GM23338 (cell line): ENCODE measurements at regions not wholly inside any gene's neighbourhood (a gene's known extent, or its start where the extent isn't known, plus 50 kb on each side); places are given as distances from the start of the nearest gene placed in this dataset.

Source experiments
- ATAC-seq: fragments of 200-7000 bp; cut with Tn5 transposase; 3 replicates; pipeline ENCODE4 v1.9.1; 2020
- DNase-seq: peaks from one replicate; pipeline ENCODE4 v3.0.0-alpha.2; 2015; ENCODE audit warnings: low spot score
- H2AFZ ChIP-seq: fragments of 200-600 bp; sonication (generic); 2 replicates; pipeline ENCODE4 v1.8.0; 2016; ENCODE audit warnings: antibody characterized with exemption, mild to moderate bottlenecking, moderate library complexity
- H3F3A ChIP-seq: fragments of 200-600 bp; sonication (generic); replicated peaks from 2 replicates; pipeline ENCODE4 v1.8.0; 2017; ENCODE audit warnings: antibody characterized with exemption, mixed run types, low read depth
- H3K27ac ChIP-seq: fragments of 200-600 bp; sonication (generic); 2 replicates; pipeline ENCODE4 v1.6.1; 2016; ENCODE audit warnings: low read depth
- H3K27me3 ChIP-seq: fragments of 200-600 bp; sonication (generic); 2 replicates; pipeline ENCODE4 v1.8.0; 2016; ENCODE audit warnings: mild to moderate bottlenecking, mixed run types, moderate library complexity; ENCODE audit not compliant: insufficient read depth
- H3K36me3 ChIP-seq: fragments of 200-600 bp; sonication (generic); 2 replicates; pipeline ENCODE4 v1.8.0; 2016; ENCODE audit warnings: mild to moderate bottlenecking; ENCODE audit not compliant: insufficient read depth
- H3K4me1 ChIP-seq: fragments of 200-600 bp; sonication (generic); 2 replicates; pipeline ENCODE4 v1.8.0; 2016; ENCODE audit warnings: mild to moderate bottlenecking, moderate library complexity; ENCODE audit not compliant: insufficient read depth
- H3K4me2 ChIP-seq: fragments of 200-600 bp; sonication (generic); 2 replicates; pipeline ENCODE4 v1.7.1; 2017; ENCODE audit warnings: mixed run types
- H3K4me3 ChIP-seq: fragments of 200-600 bp; sonication (generic); 2 replicates; pipeline ENCODE4 v1.6.1; 2016; ENCODE audit warnings: mixed run types
- H3K79me2 ChIP-seq: fragments of 200-600 bp; sonication (generic); replicated peaks from 2 replicates; pipeline ENCODE4 v1.8.0; 2017; ENCODE audit warnings: mild to moderate bottlenecking; ENCODE audit not compliant: insufficient read depth
- H3K9me2 ChIP-seq: fragments of 200-600 bp; sonication (generic); 2 replicates; pipeline ENCODE4 v1.8.0; 2017; ENCODE audit not compliant: insufficient read depth
- H4K20me1 ChIP-seq: fragments of 200-600 bp; sonication (generic); replicated peaks from 2 replicates; pipeline ENCODE4 v1.8.0; 2017; ENCODE audit warnings: mild to moderate bottlenecking; ENCODE audit not compliant: insufficient read depth
- H3K27ac Mint-ChIP-seq: 2 replicates; pipeline ENCODE4 v1.8.0; 2020; ENCODE audit warnings: inconsistent platforms, mild to moderate bottlenecking, moderate library complexity, mixed read lengths
- H3K27me3 Mint-ChIP-seq: 3 replicates; pipeline ENCODE4 v1.8.0; 2022; ENCODE audit warnings: low read depth, mild to moderate bottlenecking, moderate library complexity, mixed read lengths, inconsistent platforms; ENCODE audit not compliant: insufficient read depth, poor library complexity
- H3K36me3 Mint-ChIP-seq: 3 replicates; pipeline ENCODE4 v1.8.0; 2021; ENCODE audit warnings: low read depth, mild to moderate bottlenecking, inconsistent platforms, moderate library complexity, mixed read lengths
- H3K4me1 Mint-ChIP-seq: 3 replicates; pipeline ENCODE4 v1.8.0; 2020; ENCODE audit warnings: mild to moderate bottlenecking, inconsistent platforms, mixed read lengths
- H3K4me3 Mint-ChIP-seq: 3 replicates; pipeline ENCODE4 v1.8.0; 2021; ENCODE audit warnings: moderate library complexity, mild to moderate bottlenecking, inconsistent platforms, mixed read lengths
- H3K9me3 Mint-ChIP-seq: 3 replicates; pipeline ENCODE4 v1.8.0; 2020; ENCODE audit warnings: moderate library complexity, mild to moderate bottlenecking, inconsistent platforms, mixed read lengths
- CREB1 ChIP-seq: fragments of 250-450 bp; sonication (Bioruptor Pico); IDR thresholded peaks from 2 replicates; pipeline ENCODE4 v1.5.0; 2020; ENCODE audit warnings: low read depth, mild to moderate bottlenecking, moderate library complexity
- CTCF ChIP-seq, 2 experiments: fragments of 200-600 bp in 1 of 2; sonication (generic) in 1 of 2; conservative IDR thresholded peaks; 2 replicates each; pipeline versions ENCODE4 v1.5.1 to v1.6.1; 2016 to 2017; ENCODE audit warnings: antibody characterized with exemption in 2 of 2, low read depth in 2 of 2, mild to moderate bottlenecking in 2 of 2, moderate library complexity in 1 of 2
- REST ChIP-seq: IDR thresholded peaks from one replicate; pipeline ENCODE4 v1.6.1; 2018; ENCODE audit warnings: antibody characterized with exemption; ENCODE audit not compliant: unreplicated experiment
- STAT1 ChIP-seq: IDR thresholded peaks from one replicate; pipeline ENCODE4 v1.6.1; 2016; ENCODE audit warnings: antibody characterized with exemption; ENCODE audit not compliant: unreplicated experiment
- ZNF114 ChIP-seq: fragments of 250-450 bp; sonication (Bioruptor Pico); IDR thresholded peaks from 2 replicates; pipeline ENCODE4 v1.5.0; 2020; ENCODE audit warnings: mild to moderate bottlenecking, moderate library complexity
- ZNF462 ChIP-seq: fragments of 250-450 bp; sonication (Bioruptor Pico); IDR thresholded peaks from 2 replicates; pipeline ENCODE4 v1.5.0; 2020; ENCODE audit warnings: mild to moderate bottlenecking, moderate library complexity

- TF ChIP-seq REST (no peak), CREB1 (CRISPR knock-in tag) (no peak)
Observed at GRCh38 chr18:26768385-26768784, 97.1 kb downstream of the AQP4 start (continued).

- no peak overlapping the region for H3K4me2 ChIP-seq
- H3K27me3 ChIP-seq, result no peaks in the 10 kb centered on the region
- H3K4me3 Mint-ChIP-seq, result no peak overlapping the region
- H3K4me1 ChIP-seq, result peaks cover 8% of the 10 kb centered on the region
- no peaks in the 10 kb centered on the region; the same call in 1 of the 2 replicates for H4K20me1 ChIP-seq
- DNase-seq, result no peak
- no peaks in the 10 kb centered on the region for H3K9me3 Mint-ChIP-seq
- TF ChIP-seq CREB1 (CRISPR knock-in tag) (no peak), CTCF (conservative IDR thresholded peaks at IDR 0.05; ENCODE audit: low read depth in 2 of 2) (no peak), ZNF462 (no peak), STAT1 (no peak), ZNF114 (CRISPR knock-in tag) (no peak)
- H3K27ac ChIP-seq, result no peak overlapping the region
- H3K36me3 ChIP-seq, result no peaks in the 10 kb centered on the region
- peaks cover 5% of the 10 kb centered on the region for H3K27me3 Mint-ChIP-seq
- no peak for ATAC-seq
- no peaks in the 10 kb centered on the region for H3F3A ChIP-seq
- H3K9me2 ChIP-seq, result no peaks in the 10 kb centered on the region; the same call in 1 of the 2 replicates
- H3K27ac Mint-ChIP-seq, result no peak overlapping the region
- H3K4me3 ChIP-seq, result no peak overlapping the region
- H3K79me2 ChIP-seq, result no peaks in the 10 kb centered on the region
- H3K4me1 Mint-ChIP-seq, result peaks cover 8% of the 10 kb centered on the region; the same call in 2 of the 3 replicates
- H2AFZ ChIP-seq, result no peak overlapping the region
- H3K36me3 Mint-ChIP-seq, result no peaks in the 10 kb centered on the region
Observed at GRCh38 chr18:26765498-26765897, 100.0 kb downstream of the AQP4 start.
